Gastrocnemius medialis (tissue), 4 donors: ENCODE measurements at regions not wholly inside any gene's neighbourhood (a gene's known extent, or its start where the extent isn't known, plus 50 kb on each side); places are given as distances from the start of the nearest gene placed in this dataset.

Experiments
- POLR2A ChIP-seq, 2 donors: fragments of 450-650 bp; IDR thresholded peaks; one replicate each; pipeline ENCODE4 v1.6.1; 2017; ENCODE audit warnings: antibody characterized with exemption in 2 of 2, mild to moderate bottlenecking in 2 of 2, moderate library complexity in 2 of 2
- TF ChIP-seq, protein P1 (sequence below), 5 experiments: fragments of 450-650 bp in 3 of 5; fragments of 200-600 bp in 2 of 5; sonication (generic) in 2 of 5; IDR thresholded peaks in 4 of 5; conservative IDR thresholded peaks in 1 of 5; 1 replicate in 4 of 5; 2 replicates in 1 of 5; pipeline ENCODE4 v1.5.1; 2016 to 2019; ENCODE audit warnings: antibody characterized with exemption in 5 of 5, mild to moderate bottlenecking in 3 of 5, moderate library complexity in 3 of 5

DNA sequence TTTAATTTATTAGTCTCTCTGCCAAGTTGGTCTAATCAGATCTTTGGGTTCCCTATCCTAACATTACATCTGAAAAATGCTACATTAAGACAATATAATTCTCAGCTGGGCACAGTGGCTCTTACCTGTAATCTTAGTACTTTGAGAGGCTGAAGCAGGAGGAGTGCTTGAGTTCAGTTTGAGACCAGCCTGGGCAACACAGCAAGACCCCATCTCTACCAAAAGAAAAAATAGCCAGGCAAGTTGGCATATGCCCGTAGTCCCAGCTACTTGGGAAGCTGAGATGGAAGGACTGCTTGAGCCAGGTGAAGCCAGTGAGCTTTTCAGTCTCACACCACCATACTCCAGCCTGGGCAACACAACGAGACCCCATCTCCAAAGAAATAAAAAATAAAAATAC is 95.0 kb downstream of the KLF12 start:
- TF ChIP-seq, protein P1, sequence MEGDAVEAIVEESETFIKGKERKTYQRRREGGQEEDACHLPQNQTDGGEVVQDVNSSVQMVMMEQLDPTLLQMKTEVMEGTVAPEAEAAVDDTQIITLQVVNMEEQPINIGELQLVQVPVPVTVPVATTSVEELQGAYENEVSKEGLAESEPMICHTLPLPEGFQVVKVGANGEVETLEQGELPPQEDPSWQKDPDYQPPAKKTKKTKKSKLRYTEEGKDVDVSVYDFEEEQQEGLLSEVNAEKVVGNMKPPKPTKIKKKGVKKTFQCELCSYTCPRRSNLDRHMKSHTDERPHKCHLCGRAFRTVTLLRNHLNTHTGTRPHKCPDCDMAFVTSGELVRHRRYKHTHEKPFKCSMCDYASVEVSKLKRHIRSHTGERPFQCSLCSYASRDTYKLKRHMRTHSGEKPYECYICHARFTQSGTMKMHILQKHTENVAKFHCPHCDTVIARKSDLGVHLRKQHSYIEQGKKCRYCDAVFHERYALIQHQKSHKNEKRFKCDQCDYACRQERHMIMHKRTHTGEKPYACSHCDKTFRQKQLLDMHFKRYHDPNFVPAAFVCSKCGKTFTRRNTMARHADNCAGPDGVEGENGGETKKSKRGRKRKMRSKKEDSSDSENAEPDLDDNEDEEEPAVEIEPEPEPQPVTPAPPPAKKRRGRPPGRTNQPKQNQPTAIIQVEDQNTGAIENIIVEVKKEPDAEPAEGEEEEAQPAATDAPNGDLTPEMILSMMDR (IDR thresholded peaks at IDR 0.05 in 4 of 5, conservative IDR thresholded peaks at IDR 0.05 in 1 of 5) = no peak
- no peak for TF ChIP-seq POLR2A (IDR thresholded peaks at IDR 0.05)
